Body of pancreas (tissue), 4 donors: ENCODE measurements at regions not wholly inside any gene's neighbourhood (a gene's known extent, or its start where the extent isn't known, plus 50 kb on each side); places are given as distances from the start of the nearest gene placed in this dataset.

ENCODE experiments used
- ATAC-seq: fragments of 150-250 bp; one replicate; pipeline ENCODE4 v1.9.1; 2016
- DNase-seq, 4 donors: peaks; one replicate each; pipeline ENCODE4 v3.0.0-alpha.2; 2019
- H3K27ac ChIP-seq, 4 donors: fragments of 200-600 bp; sonication (generic); 1 replicate in 3 of 4; 2 replicates in 1 of 4; pipeline versions ENCODE4 v1.5.1 to v1.6.1; 2016 to 2019; ENCODE audit warnings: mild to moderate bottlenecking in 1 of 4, mixed read lengths in 1 of 4, moderate library complexity in 1 of 4
- H3K27me3 ChIP-seq, 2 donors: fragments of 200-600 bp; sonication (generic); one replicate each; pipeline ENCODE4 v1.6.0; 2016; ENCODE audit warnings: mild to moderate bottlenecking in 1 of 2
- H3K36me3 ChIP-seq, 2 donors: fragments of 200-600 bp; sonication (generic); replicated peaks in 1 of 2; 2 replicates each; pipeline ENCODE4 v1.5.1; 2016; ENCODE audit warnings: low read depth in 2 of 2; ENCODE audit not compliant: insufficient read depth in 1 of 2
- H3K4me1 ChIP-seq: fragments of 200-600 bp; sonication (generic); one replicate; pipeline ENCODE4 v1.6.0; 2016
- H3K4me3 ChIP-seq, 2 donors: fragments of 200-600 bp; sonication (generic); 1 replicate in 1 of 2; 2 replicates in 1 of 2; pipeline ENCODE4 v1.5.1; 2016 to 2019
- H3K9me3 ChIP-seq, 3 donors: fragments of 200-600 bp; sonication (generic); 1 replicate in 2 of 3; 2 replicates in 1 of 3; pipeline ENCODE4 v1.5.1; 2016
- CTCF ChIP-seq, 7 experiments: fragments of 450-650 bp in 4 of 7; fragments of 200-600 bp in 3 of 7; sonication (generic) in 3 of 7; IDR thresholded peaks; one replicate each; pipeline ENCODE4 v1.5.1; 2016 to 2019; ENCODE audit warnings: antibody characterized with exemption in 7 of 7
- POLR2A ChIP-seq, 3 donors: fragments of 450-650 bp; IDR thresholded peaks; one replicate each; pipeline ENCODE4 v1.6.1; 2016; ENCODE audit warnings: antibody characterized with exemption in 3 of 3, mild to moderate bottlenecking in 2 of 3
- WGBS, 2 donors: methylation state at CpG; one replicate each; pipeline ENCODE4 v1.1.5; 2017; 5-methylcytosine and 5-hydroxymethylcytosine counted together
- intact Hi-C: fragments of 100-400 bp; cut with DNase I; formaldehyde crosslinking; loops from one replicate; pipeline ENCODE4 v1.15.1; 2023

- ATAC-seq: no peak
- intact Hi-C loops: no loop called here
- H3K27ac ChIP-seq: no peak overlapping the region
- DNase-seq: no peak
- no peak overlapping the region for H3K4me3 ChIP-seq
- TF ChIP-seq CTCF (IDR thresholded peaks at IDR 0.05) (no peak), POLR2A (IDR thresholded peaks at IDR 0.05) (no peak)
- H3K4me1 ChIP-seq: no peaks in the 10 kb centered on the region
- no peaks in the 10 kb centered on the region for H3K9me3 ChIP-seq
- H3K27me3 ChIP-seq: no peaks in the 10 kb centered on the region
- H3K36me3 ChIP-seq: no peaks in the 10 kb centered on the region
These were observed 294.7 kb upstream of the TNC start for GRCh38 chr9:115412656-115413055.

GRCh38 chr9:115413304-115413703 is 295.3 kb upstream of the TNC start:
- ATAC-seq (no peak), DNase-seq (no peak)
- no peaks in the 10 kb centered on the region for H3K27me3 ChIP-seq
- no peaks in the 10 kb centered on the region for H3K36me3 ChIP-seq
- H3K4me3 ChIP-seq: no peak overlapping the region
- TF ChIP-seq CTCF (IDR thresholded peaks at IDR 0.05): no peak
- TF ChIP-seq POLR2A (IDR thresholded peaks at IDR 0.05): no peak
- no peaks in the 10 kb centered on the region for H3K4me1 ChIP-seq
- H3K27ac ChIP-seq: no peak overlapping the region
- intact Hi-C loops: no loop called here
- H3K9me3 ChIP-seq: no peaks in the 10 kb centered on the region

GRCh38 chr9:115413766-115414382 is 295.9 kb upstream of the TNC start:
- H3K4me1 ChIP-seq: no peaks in the 10 kb centered on the region
- TF ChIP-seq POLR2A (IDR thresholded peaks at IDR 0.05): no peak
- no peak for TF ChIP-seq CTCF (IDR thresholded peaks at IDR 0.05)
- H3K27me3 ChIP-seq: no peaks in the 10 kb centered on the region
- WGBS, 2 donors: 24 to 27% methylated on average over 1 of the region's 1 CpG
- intact Hi-C loops: no loop called here
- no peaks in the 10 kb centered on the region for H3K9me3 ChIP-seq
- no peak for ATAC-seq
- no peak for DNase-seq
- no peak overlapping the region for H3K27ac ChIP-seq
- H3K4me3 ChIP-seq: no peak overlapping the region
- H3K36me3 ChIP-seq: no peaks in the 10 kb centered on the region

GRCh38 chr9:115414561-115414960 is 296.6 kb upstream of the TNC start:
- H3K27me3 ChIP-seq: no peaks in the 10 kb centered on the region
- H3K9me3 ChIP-seq: no peaks in the 10 kb centered on the region
- intact Hi-C loops: no loop called here
- no peak for DNase-seq
- no peak overlapping the region for H3K27ac ChIP-seq
- no peak overlapping the region for H3K4me3 ChIP-seq
- ATAC-seq: no peak
- H3K4me1 ChIP-seq: no peaks in the 10 kb centered on the region
- H3K36me3 ChIP-seq: no peaks in the 10 kb centered on the region
- TF ChIP-seq CTCF (IDR thresholded peaks at IDR 0.05) (no peak), POLR2A (IDR thresholded peaks at IDR 0.05) (no peak)
- WGBS, 2 donors: 45 to 78% methylated on average over 1 of the region's 1 CpG

- DNase-seq (no peak), ATAC-seq (no peak)
- H3K4me1 ChIP-seq: no peaks in the 10 kb centered on the region
- no peak overlapping the region for H3K4me3 ChIP-seq
- no peaks in the 10 kb centered on the region for H3K27me3 ChIP-seq
- WGBS, 2 donors: 36 to 37% methylated on average over 3 of the region's 3 CpGs
- no peak overlapping the region for H3K27ac ChIP-seq
- intact Hi-C loops: no loop called here
- TF ChIP-seq POLR2A (IDR thresholded peaks at IDR 0.05) (no peak), CTCF (IDR thresholded peaks at IDR 0.05) (no peak)
- no peaks in the 10 kb centered on the region for H3K9me3 ChIP-seq
- no peaks in the 10 kb centered on the region for H3K36me3 ChIP-seq
These were observed 297.5 kb upstream of the TNC start for GRCh38 chr9:115415450-115415849.
